GM18517 (cell line): ENCODE measurements at regions not wholly inside any gene's neighbourhood (a gene's known extent, or its start where the extent isn't known, plus 50 kb on each side); places are given as distances from the start of the nearest gene placed in this dataset.

Experiments used
- ATAC-seq: cut with Tn5 transposase; IDR thresholded peaks from one replicate; pipeline ENCODE4 v1.9.1; 2021; ENCODE audit warnings: mild to moderate bottlenecking, moderate library complexity; ENCODE audit not compliant: unreplicated experiment

- ATAC-seq, result no peak
These were observed 169.1 kb downstream of the GUCY2F start for GRCh38 chrX:109312757-109313156.

DNA sequence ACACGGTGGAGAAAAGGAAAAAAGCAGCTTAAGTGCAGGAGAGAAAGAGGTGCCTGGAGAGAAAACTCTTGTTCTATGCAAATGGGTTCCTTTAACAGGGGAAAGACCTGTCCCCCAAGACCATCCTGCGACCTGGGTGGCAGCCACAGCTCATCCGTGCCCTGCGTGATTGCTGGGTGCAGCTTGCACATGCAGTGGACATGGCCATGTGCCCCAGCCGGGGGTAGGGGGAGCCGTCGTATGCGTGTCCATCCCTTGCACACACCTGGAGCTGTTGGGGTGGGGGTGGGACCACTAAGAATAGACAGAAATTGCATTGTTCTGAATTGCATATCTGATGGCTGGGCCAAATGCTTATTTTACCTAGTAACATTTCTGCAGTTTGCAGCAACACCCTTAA is 171.9 kb downstream of the GUCY2F start:
- ATAC-seq, result no peak

DNA sequence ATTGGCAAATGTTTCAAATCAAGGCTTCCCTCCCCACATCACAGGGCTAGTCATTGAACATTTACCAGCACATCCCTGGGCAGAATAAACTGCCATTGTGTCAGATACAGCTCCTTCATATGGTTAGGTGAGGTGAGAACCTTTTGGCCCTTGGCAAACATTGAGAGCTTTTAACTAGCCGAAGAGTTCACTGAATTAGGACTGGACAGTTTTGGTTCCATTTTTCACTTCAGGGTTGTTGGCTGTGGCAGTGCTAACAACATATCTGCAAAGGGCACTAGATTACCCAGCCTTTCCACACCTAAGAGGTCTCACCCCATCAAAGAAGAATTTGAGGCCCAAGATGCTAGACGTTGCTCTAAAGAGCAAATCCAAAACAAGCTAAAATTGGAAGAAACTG is 180.7 kb downstream of the GUCY2F start:
- no peak for ATAC-seq

- no peak for ATAC-seq
These were observed 181.5 kb downstream of the GUCY2F start for GRCh38 chrX:109300415-109300814.

DNA sequence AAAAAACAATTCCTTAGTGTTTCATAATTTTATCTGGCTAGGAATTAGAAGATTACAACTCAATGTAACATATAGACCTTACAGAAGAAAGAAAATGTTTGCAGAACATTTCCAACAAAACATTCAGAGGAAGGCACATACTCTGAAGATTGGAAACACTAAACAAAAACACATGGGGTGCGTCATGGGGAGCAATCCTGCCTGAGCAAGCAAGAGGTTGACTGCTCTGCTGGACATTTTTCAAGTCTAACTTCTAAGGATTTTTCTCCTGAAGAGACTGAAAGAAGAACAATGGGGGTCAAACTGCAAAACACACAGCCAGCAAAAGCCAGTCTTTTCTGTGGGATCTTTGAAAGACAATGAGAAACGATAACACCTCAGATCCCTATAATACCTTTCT is 182.8 kb downstream of the GUCY2F start:
- ATAC-seq, result no peak

DNA sequence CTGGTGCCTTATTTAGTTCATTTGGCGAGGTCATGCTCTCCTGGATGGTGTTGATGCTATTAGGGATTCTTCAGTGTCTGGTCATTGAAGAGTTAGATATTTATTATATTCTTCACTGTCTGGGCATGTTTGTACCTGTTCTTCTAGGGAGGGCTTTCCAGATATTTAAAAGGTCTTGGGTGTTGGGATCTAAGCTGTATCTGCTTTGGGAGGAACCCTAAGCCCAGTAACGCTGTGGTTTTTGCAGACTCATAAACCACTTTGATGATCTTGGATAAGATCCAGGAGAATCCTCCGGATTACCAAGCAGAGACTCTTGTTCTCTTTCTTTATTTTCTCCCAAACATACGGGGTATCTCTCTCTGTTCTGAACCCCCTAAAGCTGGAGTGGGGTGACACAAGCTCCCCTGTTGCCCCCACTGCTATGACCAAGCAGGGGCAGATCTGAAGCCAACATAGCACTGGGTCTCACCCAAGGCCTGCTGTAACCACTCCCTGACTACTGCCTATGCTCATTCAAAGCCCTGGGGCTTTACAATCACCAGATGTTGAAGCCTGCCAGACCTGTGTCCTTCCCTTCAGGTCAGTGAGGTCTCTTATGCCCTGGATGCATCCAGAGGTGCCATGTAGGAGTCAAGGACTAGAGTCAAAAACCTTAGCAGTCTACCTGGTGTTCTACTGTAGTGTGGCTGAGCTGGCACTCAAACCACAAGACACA is 187.6 kb downstream of the GUCY2F start:
- ATAC-seq, result no peak

DNA sequence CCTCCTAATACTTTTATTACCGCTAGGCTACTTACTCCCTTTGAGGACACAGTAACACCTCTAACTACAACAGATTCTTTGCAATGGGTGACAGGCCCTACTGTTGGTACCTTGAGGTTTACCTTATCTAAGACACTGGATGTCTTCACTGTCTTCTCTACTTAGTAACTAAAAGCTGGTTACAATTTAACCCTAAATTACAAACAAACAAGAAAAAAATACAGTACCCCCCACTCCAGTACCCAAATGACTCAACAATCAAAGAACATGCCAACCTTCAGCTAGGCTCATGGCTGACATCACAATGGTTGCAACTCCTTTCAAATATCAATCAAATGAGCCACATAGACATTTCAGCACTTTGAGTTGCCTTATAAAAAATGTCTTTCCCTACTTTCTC is 198.0 kb downstream of the GUCY2F start:
- no peak for ATAC-seq

DNA sequence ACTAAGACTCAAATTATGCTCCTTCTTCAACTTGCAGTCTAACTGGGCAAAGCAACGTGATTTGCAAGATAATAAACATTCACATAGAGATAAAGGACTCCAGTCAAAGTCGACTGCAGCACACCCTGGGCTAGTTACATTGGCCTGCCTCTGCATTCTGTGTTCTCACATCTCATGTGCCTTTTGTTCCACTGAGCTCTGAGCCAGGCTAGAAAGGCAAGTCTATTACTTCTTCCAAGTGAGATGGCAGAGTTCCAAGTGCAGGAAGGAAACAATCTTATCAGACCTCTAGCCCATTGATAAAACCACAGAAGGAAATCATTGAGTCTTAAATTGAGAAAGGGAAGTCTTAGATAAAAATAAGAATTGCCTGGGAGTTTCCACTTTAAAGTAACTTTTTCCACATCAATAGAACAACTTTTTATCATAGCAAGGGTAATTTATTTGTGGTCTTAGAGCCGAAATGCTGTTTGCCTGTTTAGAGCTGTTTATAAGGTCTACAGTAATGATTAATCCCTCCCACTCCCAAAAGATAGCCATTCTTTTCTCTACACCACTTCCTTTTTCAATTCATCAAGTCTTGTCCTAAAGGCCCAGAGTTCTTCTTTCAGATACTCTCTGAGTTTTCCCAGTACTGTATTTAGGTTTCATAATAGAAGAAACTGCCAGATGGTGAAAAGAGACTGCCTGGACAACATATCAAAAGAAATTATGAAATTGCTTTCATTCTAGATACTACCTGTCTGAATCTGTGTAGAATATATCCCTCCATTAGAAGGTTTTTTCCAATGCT is 200.2 kb downstream of the GUCY2F start:
- ATAC-seq, result peak; percentile 64

DNA sequence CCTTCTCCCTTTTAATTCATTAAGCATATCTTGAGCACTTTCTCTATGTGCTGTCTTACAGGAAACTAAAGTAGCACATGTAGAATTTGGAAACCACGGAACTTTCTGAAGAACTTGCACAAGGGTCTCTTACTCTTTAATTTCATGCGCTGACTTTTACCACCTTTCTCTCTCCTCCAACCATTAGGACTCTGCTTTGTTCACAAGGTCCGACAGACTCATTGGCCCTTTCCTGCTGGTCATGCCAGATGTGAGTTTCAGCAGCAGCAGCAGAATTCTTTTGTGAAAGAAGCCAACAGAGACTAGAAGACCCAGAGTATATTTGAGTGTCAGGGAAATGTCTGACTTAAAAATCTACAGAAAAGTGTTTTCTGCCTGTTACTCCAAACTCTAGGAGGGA is 207.1 kb downstream of the GUCY2F start:
- no peak for ATAC-seq

DNA sequence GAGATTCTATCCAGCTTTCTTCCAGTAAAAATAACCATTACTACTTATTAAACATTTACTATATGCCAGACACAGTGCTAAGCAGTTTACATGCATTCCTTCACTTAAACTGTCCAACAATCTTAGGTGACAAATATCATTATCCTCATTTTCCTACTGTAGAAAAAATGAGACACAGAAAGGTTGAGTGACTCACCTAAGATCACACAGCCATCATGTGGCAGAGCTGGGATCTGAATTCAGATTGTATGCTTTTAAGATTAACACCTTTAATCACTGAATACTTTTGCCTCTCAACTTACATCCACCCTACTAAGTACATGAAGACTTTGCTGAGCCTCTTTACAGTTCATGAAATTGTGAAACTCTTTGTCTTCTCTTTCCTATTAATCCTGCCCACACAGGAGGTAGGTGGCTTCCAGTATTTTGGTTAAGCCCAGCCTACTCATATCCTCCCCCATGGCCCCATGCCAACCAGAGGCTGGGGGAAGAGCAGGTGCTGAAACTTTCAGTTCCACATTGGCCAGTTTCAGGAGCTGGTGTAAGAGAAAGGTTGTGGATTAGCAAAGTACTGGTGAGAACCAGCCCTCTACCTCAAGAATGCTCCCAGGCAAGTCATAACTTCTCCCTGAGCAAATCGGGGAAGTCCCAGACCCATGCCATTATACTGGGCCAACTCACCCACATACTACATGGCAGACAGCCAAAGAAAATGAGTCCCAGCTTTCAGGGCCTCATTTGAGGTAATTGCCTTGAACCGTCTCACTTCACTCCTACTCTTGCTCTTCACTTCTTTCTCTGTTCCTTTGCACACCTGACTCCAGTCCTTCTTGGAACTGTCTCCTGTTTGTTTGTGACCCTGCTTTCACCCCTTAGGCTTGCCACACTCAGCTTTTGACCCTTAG is 211.1 kb downstream of the GUCY2F start:
- ATAC-seq, result peak; percentile 98

DNA sequence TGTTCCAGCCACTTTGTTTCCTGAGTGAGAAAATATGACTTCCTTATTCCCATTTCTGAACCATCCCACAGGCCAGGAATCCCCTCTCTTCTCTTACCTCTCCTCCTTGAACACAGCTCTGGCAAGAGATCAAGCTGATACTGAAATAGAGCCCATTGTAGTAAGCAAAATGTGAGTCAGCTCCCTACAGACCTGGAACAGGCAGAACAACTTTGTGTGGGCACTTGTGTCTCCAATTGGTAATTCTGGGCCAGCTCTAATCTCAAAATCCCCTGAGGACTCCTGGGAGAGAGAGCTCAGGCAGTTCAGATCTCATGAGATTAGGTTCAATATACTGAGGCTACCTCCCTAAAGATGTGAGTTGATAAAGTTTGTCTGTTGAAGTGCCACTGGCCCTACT is 213.5 kb downstream of the GUCY2F start:
- ATAC-seq, result no peak

DNA sequence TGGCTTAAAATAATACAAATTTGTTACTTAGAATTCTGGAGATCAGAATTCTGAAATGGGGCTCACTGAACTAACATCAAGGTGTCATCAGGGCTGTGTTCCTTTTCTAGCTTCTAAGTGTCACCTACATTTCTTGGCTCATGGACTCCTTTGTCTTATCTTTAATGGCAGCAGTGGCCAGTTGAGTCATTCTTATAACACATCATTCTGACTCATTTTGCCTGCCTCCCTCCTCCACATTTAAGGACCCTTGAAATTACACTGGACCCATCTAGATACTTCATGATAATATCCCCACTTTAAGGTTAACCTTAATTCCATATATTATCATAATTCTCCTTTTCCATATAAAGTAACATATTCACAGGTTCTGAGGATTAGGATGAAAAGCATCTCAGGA is 215.9 kb downstream of the GUCY2F start:
- no peak for ATAC-seq

DNA sequence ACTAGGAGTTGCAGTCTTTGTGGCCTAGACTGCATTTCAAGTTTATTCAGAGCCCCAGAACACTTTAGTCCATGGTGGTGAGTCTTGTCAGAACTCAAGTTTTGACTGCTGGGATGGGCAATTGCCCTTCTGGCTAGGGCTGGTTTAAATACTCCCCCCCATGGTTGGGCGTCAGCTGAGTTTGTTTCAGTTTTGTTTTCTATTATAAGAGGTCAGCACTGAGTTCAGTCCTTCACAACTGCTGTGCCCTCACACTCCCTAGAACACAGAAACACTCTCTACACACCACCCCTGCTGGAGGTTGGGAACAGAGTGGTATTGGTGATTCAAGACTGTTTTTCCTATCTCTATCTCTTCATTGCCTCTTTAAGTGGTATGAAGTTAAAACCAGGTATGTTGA is 217.0 kb downstream of the GUCY2F start:
- ATAC-seq, result peak; percentile 83

GRCh38 chrX:109261279-109261678 is 220.6 kb downstream of the GUCY2F start:
- ATAC-seq, result no peak

DNA sequence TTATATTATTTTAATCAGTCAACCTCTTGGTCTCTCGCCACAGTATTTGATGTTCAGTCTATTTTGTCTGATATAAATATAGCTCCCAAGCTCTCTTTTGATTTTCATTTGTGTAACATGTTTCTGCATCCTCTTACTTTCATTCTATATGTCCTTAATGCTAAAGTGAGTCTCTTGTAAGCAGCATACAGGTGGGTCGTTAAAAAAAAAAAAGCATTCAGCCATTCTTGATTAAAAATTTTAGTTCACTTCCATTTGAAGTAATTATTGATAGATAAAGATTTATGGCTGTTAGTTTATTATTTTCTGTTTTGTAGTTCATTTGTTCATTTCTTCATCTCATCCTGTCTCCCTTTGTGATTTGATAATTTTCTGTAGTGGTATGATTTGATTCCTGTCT is 229.1 kb downstream of the GUCY2F start:
- ATAC-seq, result no peak

DNA sequence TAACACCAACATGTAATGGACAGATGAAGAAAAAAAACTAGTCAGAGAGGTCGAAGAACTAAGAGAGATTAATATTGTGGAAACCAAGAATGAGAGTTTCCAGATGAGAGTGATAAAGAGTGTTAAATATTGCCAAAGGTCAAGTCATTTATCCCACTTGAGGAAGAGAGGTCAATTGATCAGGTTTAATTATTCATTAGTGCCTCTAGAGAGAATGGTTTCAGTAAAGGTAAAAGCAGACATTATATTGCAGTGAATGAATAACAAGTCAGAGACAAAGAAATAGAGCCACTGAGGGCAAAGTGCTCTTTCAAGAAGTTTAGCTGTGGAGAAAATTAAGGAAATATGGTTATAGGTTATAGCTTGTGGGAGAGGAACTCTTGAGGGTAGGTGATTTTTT is 263.1 kb downstream of the GUCY2F start:
- no peak for ATAC-seq

- ATAC-seq, result no peak
These were observed 282.2 kb downstream of the GUCY2F start for GRCh38 chrX:109199726-109200125.

GRCh38 chrX:109190542-109190941 is 291.3 kb downstream of the GUCY2F start:
- ATAC-seq, result no peak

DNA sequence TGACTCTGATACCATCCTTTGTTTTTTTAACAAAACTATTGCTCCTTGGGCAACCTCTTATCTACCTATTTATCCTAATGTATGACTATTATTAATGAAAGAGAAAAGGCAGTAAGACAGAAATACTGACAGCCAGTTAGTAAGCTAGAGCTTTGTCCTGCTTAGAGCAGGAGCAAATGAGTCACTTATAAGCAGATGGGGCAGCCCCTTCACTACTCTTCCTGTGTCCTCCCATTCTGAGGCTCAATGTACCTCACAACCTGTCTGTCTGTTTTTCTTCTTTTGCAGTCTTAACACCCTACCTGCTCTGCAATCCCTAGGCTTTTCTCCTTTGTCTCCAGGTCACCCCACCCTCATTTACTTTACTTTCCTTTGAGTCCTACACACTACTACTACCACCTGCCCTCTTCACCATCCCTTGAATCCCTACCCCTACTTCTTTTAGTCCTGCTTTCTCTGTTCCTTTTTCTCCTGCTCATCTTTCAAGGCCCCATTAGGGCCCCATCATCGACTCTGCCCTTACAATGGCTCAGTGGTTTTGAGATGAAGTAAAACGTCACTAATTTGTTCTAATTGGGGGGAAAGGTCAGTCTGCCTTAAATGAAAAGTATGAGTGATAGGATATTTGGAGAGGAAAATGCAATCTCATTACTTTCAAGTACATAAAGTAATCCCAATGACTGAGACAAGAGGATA is 294.3 kb downstream of the GUCY2F start:
- ATAC-seq, result peak; percentile 82

- ATAC-seq, result no peak
These were observed 294.9 kb downstream of the GUCY2F start for GRCh38 chrX:109186939-109187338.
